Activated CD8-positive, alpha-beta memory T cell treated with anti-CD3 and anti-CD28 coated beads, Interleukin-2, amount 10 ng/mL, durations not matched to agents 7 days and 5 days (primary cell): ENCODE measurements at regions not wholly inside any gene's neighbourhood (a gene's known extent, or its start where the extent isn't known, plus 50 kb on each side); places are given as distances from the start of the nearest gene placed in this dataset.
"Not testable (repeated sequence)": the region's sequence is repeated elsewhere in the genome, so short reads cannot be mapped to it uniquely, and the experiment has no call there.

ENCODE experiments used
- ATAC-seq: fragments of 150-1000 bp; cut with Tn5 transposase; one replicate; pipeline ENCODE4 v1.10.0; 2021; ENCODE audit warnings: moderate library complexity
- CTCF ChIA-PET: fragments of 350-600 bp; sonication (Branson Sonifier 250); formaldehyde crosslinking; loops from one replicate; lab custom pipeline; 2021; ENCODE audit warnings: antibody characterized with exemption; lab: Charles Lee
- DNase-seq: peaks from one replicate; pipeline ENCODE4 v3.0.0-alpha.2; 2020
- H3K27ac Mint-ChIP-seq: one replicate; pipeline ENCODE4 v1.8.0; 2021; ENCODE audit warnings: mild to moderate bottlenecking, mixed read lengths
- H3K27me3 Mint-ChIP-seq: one replicate; pipeline ENCODE4 v1.8.0; 2021; ENCODE audit warnings: mixed read lengths
- H3K36me3 Mint-ChIP-seq: one replicate; pipeline ENCODE4 v1.8.0; 2021; ENCODE audit warnings: mild to moderate bottlenecking, mixed read lengths
- H3K4me1 Mint-ChIP-seq: one replicate; pipeline ENCODE4 v1.8.0; 2021; ENCODE audit warnings: mixed read lengths
- H3K4me3 Mint-ChIP-seq: one replicate; pipeline ENCODE4 v1.8.0; 2021; ENCODE audit warnings: mild to moderate bottlenecking, moderate library complexity, mixed read lengths
- H3K9me3 Mint-ChIP-seq: one replicate; pipeline ENCODE4 v1.8.0; 2022; ENCODE audit warnings: low read depth, mixed read lengths

DNA sequence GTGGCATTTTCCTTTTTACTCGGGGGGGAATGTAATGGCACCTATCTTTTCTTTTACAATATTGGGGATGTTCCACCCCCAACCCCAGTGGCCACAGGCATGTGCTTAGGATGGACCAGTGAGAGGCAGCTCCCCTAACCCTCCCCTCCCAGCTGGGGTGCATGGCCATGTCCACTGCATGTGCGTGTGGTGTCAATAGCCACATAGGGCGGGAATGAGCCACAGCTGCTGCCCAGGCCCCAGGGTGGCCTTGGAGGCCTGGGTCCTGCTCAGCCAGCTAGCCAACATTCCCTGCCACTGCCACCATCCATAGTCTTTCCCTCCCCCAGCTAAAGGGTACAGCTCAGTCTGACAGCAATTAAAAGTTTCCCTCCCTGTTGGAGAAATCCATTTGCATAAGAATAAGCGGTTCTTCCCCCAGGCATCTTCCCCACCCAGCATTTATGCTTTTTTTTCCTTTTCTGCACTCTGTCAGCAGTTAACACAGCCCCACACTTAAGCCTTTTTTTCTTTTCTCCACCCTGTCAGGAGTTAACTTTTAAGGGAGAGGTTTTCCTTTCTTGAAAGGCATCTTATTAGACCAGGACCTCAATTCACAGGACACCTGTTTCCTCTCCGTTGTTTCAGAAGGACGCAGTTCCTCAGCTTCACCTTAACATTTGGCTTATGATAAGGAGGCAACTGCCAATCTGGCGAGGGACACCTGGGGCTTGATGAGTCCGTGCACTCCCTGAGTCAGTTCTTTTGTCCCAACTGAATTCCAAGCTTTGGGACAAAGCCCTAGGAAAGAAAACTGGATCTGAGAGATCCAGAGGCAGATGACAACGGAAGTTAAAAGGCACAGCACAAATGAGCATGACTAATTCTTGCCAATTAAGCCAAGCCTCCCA lies 121.4 kb downstream of the TPBG start:
- ATAC-seq (no peak), DNase-seq (no peak)
- Mint-ChIP-seq H3K27ac (no peak overlapping the region), H3K9me3 (peaks cover 5% of the 10 kb centered on the region), H3K4me3 (no peak overlapping the region), H3K27me3 (no peaks in the 10 kb centered on the region), H3K4me1 (no peaks in the 10 kb centered on the region), H3K36me3 (no peaks in the 10 kb centered on the region)
- CTCF ChIA-PET, result no interaction called here

DNA sequence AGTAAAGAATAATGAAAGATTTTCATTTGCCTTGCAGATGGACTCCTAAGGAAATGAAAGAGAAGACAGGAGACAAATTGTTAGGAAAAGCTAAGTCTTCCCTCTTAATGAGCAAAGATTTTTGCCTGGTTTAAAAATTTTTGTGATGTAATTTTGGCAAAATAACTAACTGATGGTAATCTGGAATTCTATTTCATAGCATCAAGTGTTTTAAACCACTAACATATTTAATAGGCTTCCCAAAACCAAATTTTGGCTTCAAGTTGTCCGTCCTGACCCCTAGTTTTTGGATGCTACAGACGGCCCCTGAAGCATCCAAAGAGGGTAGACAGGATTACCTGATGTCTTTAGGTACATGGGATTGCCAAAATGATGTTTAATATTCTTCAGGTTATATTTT lies 124.3 kb downstream of the TPBG start:
- ATAC-seq, result no peak
- DNase-seq, result no peak
- CTCF ChIA-PET, result no interaction called here
- H3K36me3 Mint-ChIP-seq, result no peaks in the 10 kb centered on the region
- no peak overlapping the region for H3K27ac Mint-ChIP-seq
- H3K9me3 Mint-ChIP-seq, result peaks cover 5% of the 10 kb centered on the region
- no peaks in the 10 kb centered on the region for H3K27me3 Mint-ChIP-seq
- H3K4me3 Mint-ChIP-seq, result no peak overlapping the region
- no peaks in the 10 kb centered on the region for H3K4me1 Mint-ChIP-seq

- Mint-ChIP-seq H3K36me3 (no peaks in the 10 kb centered on the region), H3K27ac (no peak overlapping the region), H3K4me1 (no peaks in the 10 kb centered on the region), H3K27me3 (no peaks in the 10 kb centered on the region), H3K4me3 (no peak overlapping the region), H3K9me3 (peaks cover 5% of the 10 kb centered on the region)
- DNase-seq (no peak), ATAC-seq (no peak)
- CTCF ChIA-PET, result no interaction called here
Measured at GRCh38 chr6:82488403-82488802, 124.8 kb downstream of the TPBG start.

- DNase-seq (no peak), ATAC-seq (no peak)
- CTCF ChIA-PET, result interaction anchor here (0.5 kb wide), 1 partner anchor 700 kb away, joined by 4 read pairs; no protein-coding TSS in a partner anchor
- Mint-ChIP-seq H3K4me1 (no peaks in the 10 kb centered on the region), H3K36me3 (no peaks in the 10 kb centered on the region), H3K27me3 (no peaks in the 10 kb centered on the region), H3K27ac (no peak overlapping the region), H3K4me3 (no peak overlapping the region), H3K9me3 (no peaks in the 10 kb centered on the region)
Measured at GRCh38 chr6:82492134-82492533, 128.5 kb downstream of the TPBG start.

DNA sequence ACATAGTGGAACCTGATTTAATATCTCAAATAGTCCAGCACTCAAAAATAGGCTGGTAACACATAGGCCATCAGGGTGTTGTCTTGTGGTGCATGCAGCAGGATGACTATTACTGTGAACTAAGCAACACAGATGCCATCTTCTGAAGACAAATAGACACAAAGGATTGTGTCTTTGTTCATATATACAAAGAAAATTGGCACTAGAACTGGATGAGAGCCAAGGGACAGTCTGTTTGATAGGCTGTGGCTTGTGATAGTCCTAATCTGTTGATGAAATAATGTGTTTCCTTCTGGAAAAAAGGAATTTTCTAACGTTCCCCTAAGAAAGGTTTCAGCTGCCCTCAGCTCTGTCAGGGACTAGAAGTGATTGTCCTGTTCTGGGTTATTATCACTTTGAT lies 129.8 kb downstream of the TPBG start:
- no peaks in the 10 kb centered on the region for H3K27me3 Mint-ChIP-seq
- ATAC-seq (no peak), DNase-seq (no peak)
- no peaks in the 10 kb centered on the region for H3K36me3 Mint-ChIP-seq
- H3K4me1 Mint-ChIP-seq, result no peaks in the 10 kb centered on the region
- H3K27ac Mint-ChIP-seq, result no peak overlapping the region
- no peaks in the 10 kb centered on the region for H3K9me3 Mint-ChIP-seq
- H3K4me3 Mint-ChIP-seq, result no peak overlapping the region
- CTCF ChIA-PET, result no interaction called here

- Mint-ChIP-seq H3K36me3 (no peaks in the 10 kb centered on the region), H3K4me1 (no peaks in the 10 kb centered on the region), H3K4me3 (no peak overlapping the region), H3K27ac (no peak overlapping the region), H3K9me3 (no peaks in the 10 kb centered on the region), H3K27me3 (no peaks in the 10 kb centered on the region)
- no peak for DNase-seq
- no peak for ATAC-seq
- CTCF ChIA-PET, result no interaction called here
Measured at GRCh38 chr6:82494367-82494766, 130.8 kb downstream of the TPBG start.

- DNase-seq, H3K27ac Mint-ChIP-seq, ATAC-seq, H3K4me1 Mint-ChIP-seq, CTCF ChIA-PET, H3K9me3 Mint-ChIP-seq, H3K4me3 Mint-ChIP-seq, H3K36me3 Mint-ChIP-seq, H3K27me3 Mint-ChIP-seq: not testable (repeated sequence)
Measured at GRCh38 chr6:82501901-82502300, 138.3 kb downstream of the TPBG start.

DNA sequence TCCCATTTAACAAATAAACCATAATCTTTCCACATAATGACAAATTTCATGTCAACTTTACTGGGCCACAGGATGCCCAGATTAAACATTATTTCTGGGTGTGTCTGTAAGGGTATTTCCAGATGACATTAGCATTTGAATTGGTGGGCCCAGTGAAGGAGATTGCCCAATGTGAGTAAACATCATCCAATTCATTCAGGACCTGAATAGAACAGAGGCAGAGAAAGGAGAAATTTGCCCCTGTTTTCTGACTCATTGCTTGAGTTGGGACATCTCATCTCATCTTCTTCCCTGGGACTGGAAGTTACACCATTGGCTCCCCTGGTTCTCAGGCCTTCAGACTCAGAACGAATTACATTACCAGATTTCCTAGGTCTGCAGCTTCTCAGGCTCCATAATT lies 142.9 kb downstream of the TPBG start:
- CTCF ChIA-PET, result no interaction called here
- H3K27ac Mint-ChIP-seq, result no peak overlapping the region
- peaks cover 3% of the 10 kb centered on the region for H3K4me1 Mint-ChIP-seq
- H3K9me3 Mint-ChIP-seq, result no peaks in the 10 kb centered on the region
- no peak overlapping the region for H3K4me3 Mint-ChIP-seq
- H3K36me3 Mint-ChIP-seq, result no peaks in the 10 kb centered on the region
- no peak for DNase-seq
- ATAC-seq, result no peak
- H3K27me3 Mint-ChIP-seq, result peaks cover 2% of the 10 kb centered on the region

- DNase-seq, result no peak
- peaks cover 2% of the 10 kb centered on the region for H3K27me3 Mint-ChIP-seq
- CTCF ChIA-PET, result no interaction called here
- H3K27ac Mint-ChIP-seq, result no peak overlapping the region
- no peak for ATAC-seq
- peaks cover 3% of the 10 kb centered on the region for H3K4me1 Mint-ChIP-seq
- no peaks in the 10 kb centered on the region for H3K36me3 Mint-ChIP-seq
- H3K9me3 Mint-ChIP-seq, result no peaks in the 10 kb centered on the region
- no peak overlapping the region for H3K4me3 Mint-ChIP-seq
Measured at GRCh38 chr6:82507112-82507511, 143.5 kb downstream of the TPBG start.

DNA sequence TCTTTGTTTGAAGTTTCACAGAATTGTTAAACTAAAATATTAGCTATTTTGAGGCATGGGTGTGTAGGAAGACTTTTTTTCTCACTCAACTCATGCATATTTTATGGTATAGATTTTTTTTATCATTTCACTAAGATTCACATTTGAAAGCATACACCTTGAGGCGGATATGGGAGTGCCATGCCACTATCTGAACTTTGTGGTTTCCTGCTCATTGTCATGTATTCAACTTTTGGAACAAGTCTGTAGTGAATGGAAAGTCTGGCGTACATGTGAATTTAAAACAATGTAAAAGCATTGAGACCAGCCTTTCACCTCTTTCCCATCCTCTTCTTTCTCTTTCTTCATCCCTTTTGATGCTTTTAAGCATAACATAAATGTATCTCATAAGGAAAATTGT lies 147.9 kb downstream of the TPBG start:
- CTCF ChIA-PET, result no interaction called here
- H3K36me3 Mint-ChIP-seq, result no peaks in the 10 kb centered on the region
- no peaks in the 10 kb centered on the region for H3K9me3 Mint-ChIP-seq
- no peak for DNase-seq
- no peak for ATAC-seq
- H3K27me3 Mint-ChIP-seq, result peaks cover 2% of the 10 kb centered on the region
- no peak overlapping the region for H3K27ac Mint-ChIP-seq
- H3K4me1 Mint-ChIP-seq, result peaks cover 3% of the 10 kb centered on the region
- no peak overlapping the region for H3K4me3 Mint-ChIP-seq

DNA sequence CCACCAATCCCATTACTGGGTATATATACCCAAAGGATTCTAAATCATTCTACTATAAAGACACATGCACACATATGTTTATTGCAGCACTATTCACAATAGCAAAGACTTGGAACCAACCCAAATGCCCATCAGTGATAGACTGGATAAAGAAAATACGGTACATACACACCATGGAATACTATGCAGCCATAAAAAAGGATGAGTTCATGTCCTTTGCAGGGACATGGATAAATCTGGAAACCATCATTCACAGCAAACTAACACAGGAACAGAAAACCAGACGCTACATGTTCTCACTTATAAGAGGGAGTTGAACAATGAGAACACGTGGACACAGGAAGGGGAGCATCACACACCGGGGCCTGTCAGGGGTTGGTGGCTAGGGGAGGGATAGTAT lies 154.3 kb downstream of the TPBG start:
- H3K4me3 Mint-ChIP-seq, H3K27me3 Mint-ChIP-seq, H3K27ac Mint-ChIP-seq, ATAC-seq, DNase-seq, H3K36me3 Mint-ChIP-seq, CTCF ChIA-PET, H3K9me3 Mint-ChIP-seq, H3K4me1 Mint-ChIP-seq: not testable (repeated sequence)

- no peaks in the 10 kb centered on the region for H3K4me1 Mint-ChIP-seq
- no peak overlapping the region for H3K27ac Mint-ChIP-seq
- no peaks in the 10 kb centered on the region for H3K27me3 Mint-ChIP-seq
- H3K36me3 Mint-ChIP-seq, result no peaks in the 10 kb centered on the region
- CTCF ChIA-PET, result no interaction called here
- ATAC-seq (no peak), DNase-seq (no peak)
- H3K4me3 Mint-ChIP-seq, result no peak overlapping the region
- peaks cover 2% of the 10 kb centered on the region for H3K9me3 Mint-ChIP-seq
Measured at GRCh38 chr6:82521369-82521768, 157.8 kb downstream of the TPBG start.

- ATAC-seq, result no peak
- CTCF ChIA-PET, result no interaction called here
- Mint-ChIP-seq H3K9me3 (peaks cover 2% of the 10 kb centered on the region), H3K4me1 (no peaks in the 10 kb centered on the region), H3K36me3 (no peaks in the 10 kb centered on the region), H3K27ac (no peak overlapping the region), H3K27me3 (no peaks in the 10 kb centered on the region), H3K4me3 (no peak overlapping the region)
- no peak for DNase-seq
Measured at GRCh38 chr6:82521861-82522260, 158.2 kb downstream of the TPBG start.

- CTCF ChIA-PET, result no interaction called here
- Mint-ChIP-seq H3K27me3 (no peaks in the 10 kb centered on the region), H3K4me3 (no peak overlapping the region), H3K4me1 (no peaks in the 10 kb centered on the region), H3K9me3 (no peaks in the 10 kb centered on the region), H3K36me3 (no peaks in the 10 kb centered on the region), H3K27ac (no peak overlapping the region)
- ATAC-seq (no peak), DNase-seq (no peak)
Measured at GRCh38 chr6:82524031-82524430, 160.4 kb downstream of the TPBG start.
